D721Med (cell line): ENCODE measurements at regions not wholly inside any gene's neighbourhood (a gene's known extent, or its start where the extent isn't known, plus 50 kb on each side); places are given as distances from the start of the nearest gene placed in this dataset.

Source experiments
- DNase-seq: peaks from one replicate; pipeline ENCODE4 v3.0.0; 2011; ENCODE audit warnings: low spot score; ENCODE audit not compliant: insufficient read length
- FAIRE-seq: peaks from 2 replicates; lab custom pipeline; 2011; peaks lifted over from hg19 to GRCh38; lab: Jason Lieb, UNC
- CTCF ChIP-seq: IDR thresholded peaks from 2 replicates; pipeline ENCODE4 v1.5.1; 2012; ENCODE audit warnings: mild to moderate bottlenecking, control low read depth; ENCODE audit not compliant: insufficient read depth; ENCODE audit errors: missing control alignments

GRCh38 chr2:145136702-145137101 is 616.8 kb upstream of the ZEB2 start:
- DNase-seq: no peak
- TF ChIP-seq CTCF: no peak
- FAIRE-seq: no peak

- no peak for TF ChIP-seq CTCF
- FAIRE-seq: no peak
- DNase-seq: no peak
Measured at GRCh38 chr2:145126146-145126545, 606.2 kb upstream of the ZEB2 start.

- TF ChIP-seq CTCF: no peak
- FAIRE-seq (no peak), DNase-seq (no peak)
Measured at GRCh38 chr2:145124085-145124484, 604.2 kb upstream of the ZEB2 start.

GRCh38 chr2:145123606-145124005 is 603.7 kb upstream of the ZEB2 start:
- DNase-seq (no peak), FAIRE-seq (no peak)

GRCh38 chr2:145119225-145119624 is 599.3 kb upstream of the ZEB2 start:
- DNase-seq (no peak), FAIRE-seq (no peak)
- no peak for TF ChIP-seq CTCF

More at GRCh38 chr2:145123606-145124005, 603.7 kb upstream of the ZEB2 start:
- no peak for TF ChIP-seq CTCF

- no peak for FAIRE-seq
- no peak for TF ChIP-seq CTCF
- no peak for DNase-seq
Measured at GRCh38 chr2:145116834-145117725, 597.2 kb upstream of the ZEB2 start.

- TF ChIP-seq CTCF: no peak
- DNase-seq: no peak
- FAIRE-seq: no peak
Measured at GRCh38 chr2:145116056-145116455, 596.1 kb upstream of the ZEB2 start.
